Parathyroid adenoma (tissue), 2 donors: ENCODE measurements at regions not wholly inside any gene's neighbourhood (a gene's known extent, or its start where the extent isn't known, plus 50 kb on each side); places are given as distances from the start of the nearest gene placed in this dataset.
"Not testable (repeated sequence)": the region's sequence is repeated elsewhere in the genome, so short reads cannot be mapped to it uniquely, and the experiment has no call there.

Experiments used
- H2AFZ ChIP-seq: fragments of 300-600 bp; sonication (generic); one replicate; pipeline ENCODE4 v1.7.0; 2017; ENCODE audit warnings: antibody characterized with exemption, mild to moderate bottlenecking
- H3K27ac ChIP-seq: fragments of 300-600 bp; sonication (generic); one replicate; pipeline ENCODE4 v1.7.0; 2017
- H3K27me3 ChIP-seq: fragments of 300-600 bp; sonication (generic); one replicate; pipeline ENCODE4 v1.7.0; 2017; ENCODE audit warnings: low read length; ENCODE audit not compliant: control insufficient read depth, insufficient read depth
- H3K36me3 ChIP-seq: fragments of 300-600 bp; sonication (generic); one replicate; pipeline ENCODE4 v1.7.0; 2017; ENCODE audit warnings: low read length; ENCODE audit not compliant: control insufficient read depth, insufficient read depth
- H3K4me1 ChIP-seq: fragments of 300-600 bp; sonication (generic); one replicate; pipeline ENCODE4 v1.7.0; 2017; ENCODE audit warnings: control low read depth
- H3K4me2 ChIP-seq: fragments of 300-600 bp; sonication (generic); one replicate; pipeline ENCODE4 v1.7.0; 2017; ENCODE audit warnings: low read length
- H3K4me3 ChIP-seq: fragments of 300-600 bp; sonication (generic); one replicate; pipeline ENCODE4 v1.7.0; 2017; ENCODE audit warnings: low read depth, low read length
- H3K79me2 ChIP-seq: fragments of 300-600 bp; sonication (generic); one replicate; pipeline ENCODE4 v1.7.0; 2017; ENCODE audit warnings: control low read depth
- H3K9ac ChIP-seq: fragments of 300-600 bp; sonication (generic); one replicate; pipeline ENCODE4 v1.7.0; 2017; ENCODE audit warnings: mild to moderate bottlenecking
- H3K9me3 ChIP-seq: fragments of 300-600 bp; sonication (generic); one replicate; pipeline ENCODE4 v1.7.0; 2017; ENCODE audit warnings: low read length; ENCODE audit not compliant: control insufficient read depth
- CTCF ChIP-seq: fragments of 300-600 bp; sonication (generic); IDR thresholded peaks from one replicate; pipeline ENCODE4 v1.7.0; 2017; ENCODE audit warnings: antibody characterized with exemption, mild to moderate bottlenecking
- donor health status: primary hyperparathyroidism.

- H3K9ac ChIP-seq = no peak overlapping the region
- no peak for TF ChIP-seq CTCF
Measured at GRCh38 chr14:105894978-105895881, 368.8 kb downstream of the TMEM121 start.

GRCh38 chr14:105896206-105896605 lies 369.8 kb downstream of the TMEM121 start:
- not testable (repeated sequence) for H3K27ac ChIP-seq, H3K9ac ChIP-seq, H3K27me3 ChIP-seq, H3K4me3 ChIP-seq, H3K4me2 ChIP-seq, H3K4me1 ChIP-seq, H3K36me3 ChIP-seq, H3K9me3 ChIP-seq, H2AFZ ChIP-seq, H3K79me2 ChIP-seq

More at GRCh38 chr14:105894978-105895881, 368.8 kb downstream of the TMEM121 start:
- Histone ChIP-seq H3K36me3 (no peaks in the 10 kb centered on the region), H3K27ac (no peak overlapping the region), H3K4me1 (no peaks in the 10 kb centered on the region), H3K27me3 (no peaks in the 10 kb centered on the region), H3K4me2 (no peak overlapping the region), H2AFZ (no peak overlapping the region), H3K4me3 (no peak overlapping the region), H3K79me2 (no peaks in the 10 kb centered on the region), H3K9me3 (no peaks in the 10 kb centered on the region)

DNA sequence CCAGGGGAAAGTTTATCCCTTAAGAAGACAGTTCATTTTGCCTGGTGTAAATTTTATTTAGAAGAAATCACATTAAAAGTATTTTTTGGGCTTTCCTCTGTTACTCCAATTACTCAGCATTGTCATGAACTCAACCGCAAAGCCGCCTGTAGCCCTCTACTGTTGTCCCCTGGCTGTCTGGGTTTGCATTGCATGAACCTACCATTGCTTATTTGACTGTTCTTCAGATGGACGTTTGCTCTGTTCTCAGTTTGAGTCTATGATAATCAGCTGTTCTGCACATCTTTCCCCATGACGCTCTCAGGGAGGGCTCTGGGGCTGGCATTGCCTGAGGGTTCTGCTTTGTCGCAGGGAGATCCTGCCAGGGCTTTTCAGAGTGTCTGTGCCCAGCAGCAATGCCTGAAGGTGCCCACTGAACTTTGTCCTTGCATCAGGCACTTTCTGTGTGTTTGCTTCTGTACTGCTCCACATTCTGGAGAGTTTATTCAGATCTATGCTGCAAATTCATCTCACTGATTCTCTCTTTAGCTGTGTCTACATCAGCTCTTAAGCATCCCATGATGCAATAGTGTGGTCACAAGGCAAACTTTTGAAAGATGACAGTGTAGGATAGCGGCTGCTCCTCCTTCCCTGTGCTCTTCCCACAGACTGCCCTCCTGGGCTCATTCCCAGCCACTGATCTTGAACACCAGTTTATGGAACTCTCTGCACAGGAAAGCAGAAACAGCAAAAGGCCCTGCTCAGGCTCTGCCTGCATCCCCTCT lies 370.8 kb downstream of the TMEM121 start:
- H3K4me3 ChIP-seq, H3K4me1 ChIP-seq, H3K27ac ChIP-seq, H3K4me2 ChIP-seq, H3K9ac ChIP-seq, H3K27me3 ChIP-seq, H3K79me2 ChIP-seq, H3K9me3 ChIP-seq, H3K36me3 ChIP-seq, H2AFZ ChIP-seq: not testable (repeated sequence)

DNA sequence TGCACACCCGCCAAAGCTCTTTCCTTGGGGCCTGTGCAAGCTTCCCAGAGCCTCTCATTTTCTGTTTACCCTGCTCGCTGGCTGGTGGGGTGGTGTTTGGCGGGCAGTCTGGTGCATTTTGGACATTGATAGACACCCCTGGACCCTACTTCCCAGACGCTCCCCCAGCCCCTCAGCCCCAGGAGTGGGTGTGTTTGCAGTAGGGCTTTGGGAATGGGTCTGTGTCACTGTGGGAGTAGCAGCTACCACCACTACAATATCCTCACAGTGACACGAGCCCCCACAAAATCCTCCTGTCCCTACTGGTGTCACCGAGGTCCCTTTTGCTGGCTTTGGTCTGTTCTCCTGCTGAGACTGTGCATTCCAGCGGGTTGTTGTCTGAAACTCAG lies 371.3 kb downstream of the TMEM121 start:
- Histone ChIP-seq H3K9me3 (no peaks in the 10 kb centered on the region), H2AFZ (no peak overlapping the region), H3K4me1 (no peaks in the 10 kb centered on the region), H3K27me3 (no peaks in the 10 kb centered on the region), H3K4me2 (no peak overlapping the region), H3K36me3 (no peaks in the 10 kb centered on the region), H3K4me3 (no peak overlapping the region), H3K27ac (no peak overlapping the region), H3K79me2 (no peaks in the 10 kb centered on the region), H3K9ac (no peak overlapping the region)
- TF ChIP-seq CTCF = no peak

DNA sequence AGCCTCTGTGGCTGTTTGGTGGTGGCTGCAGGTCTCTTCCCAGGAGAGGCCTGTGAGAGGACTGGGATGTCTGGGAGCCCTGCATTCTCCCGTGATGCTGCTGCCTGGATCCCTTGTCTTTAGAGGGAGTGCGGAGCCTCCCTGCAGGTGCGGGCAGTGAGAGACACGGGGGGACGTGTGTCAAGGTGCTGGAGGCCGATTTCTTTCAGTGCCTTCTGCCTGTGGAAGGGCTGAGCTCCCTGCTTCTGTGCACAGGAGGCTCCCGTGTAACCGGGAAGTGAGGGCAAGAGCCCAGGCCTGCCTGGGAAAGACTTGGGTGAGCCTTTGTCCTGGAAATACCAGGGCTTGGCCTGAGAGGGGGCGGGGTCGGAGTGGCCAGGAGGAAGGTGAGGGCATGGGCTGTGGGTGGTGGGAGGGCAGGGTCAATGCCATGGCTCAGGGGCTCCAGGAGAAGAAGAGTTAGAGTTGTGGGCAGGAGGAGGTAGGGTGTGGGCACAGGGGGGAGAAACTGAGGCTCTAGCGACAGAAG lies 372.2 kb downstream of the TMEM121 start:
- H2AFZ ChIP-seq = no peak overlapping the region
- no peaks in the 10 kb centered on the region for H3K36me3 ChIP-seq
- no peaks in the 10 kb centered on the region for H3K27me3 ChIP-seq
- no peaks in the 10 kb centered on the region for H3K9me3 ChIP-seq
- no peak for TF ChIP-seq CTCF
- H3K79me2 ChIP-seq = no peaks in the 10 kb centered on the region
- no peak overlapping the region for H3K9ac ChIP-seq
- no peak overlapping the region for H3K4me3 ChIP-seq
- no peak overlapping the region for H3K27ac ChIP-seq
- H3K4me2 ChIP-seq = no peak overlapping the region
- no peaks in the 10 kb centered on the region for H3K4me1 ChIP-seq
